ENCODE measurements at regions not wholly inside any gene's neighbourhood (a gene's known extent, or its start where the extent isn't known, plus 50 kb on each side); places are given as distances from the start of the nearest gene placed in this dataset.

GRCh38 chr1:157304271-157304670 lies 166.1 kb upstream of the ETV3 start:
- Histone ChIP-seq H3K36me3 (ENCODE audit: control insufficient read depth, insufficient read depth, low read length) (no peaks in the 10 kb centered on the region), H3K27ac (ENCODE audit: low read length) (no peak overlapping the region), H3K4me3 (ENCODE audit: low read depth in 2 of 2, low read length in 2 of 2) (no peak overlapping the region), H3K9me3 (ENCODE audit: control insufficient read depth, insufficient read depth, low read depth, low read length) (no peaks in the 10 kb centered on the region), H3K4me1 (ENCODE audit: control insufficient read depth, insufficient read depth, low read length) (no peaks in the 10 kb centered on the region), H3K27me3 (ENCODE audit: control insufficient read depth, insufficient read depth, low read length) (peaks cover 7% of the 10 kb centered on the region)
- intact Hi-C loops (cut with micrococcal nuclease; ENCODE audit: unreplicated experiment) (no loop called here), in situ Hi-C loops (cut with HindIII; ENCODE audit: low pct_unique_long_range_greater_than_20kb, low sequenced_read_pairs) (no loop called here)
- DNase-seq (ENCODE audit: low read depth, low spot score) (no peak), ATAC-seq (no peak)
- ChIA-PET POLR2A (no interaction called here), CTCF (no interaction called here)
- no TSS peak for BruUV-seq (replicated peaks)
- TF ChIP-seq POLR2AphosphoS5 (IDR thresholded peaks at IDR 0.05; ENCODE audit: low read depth, low read length) (no peak), TCF7L2 (IDR thresholded peaks at IDR 0.05; ENCODE audit: low read depth, low read length) (no peak), SIN3A (IDR thresholded peaks at IDR 0.05; ENCODE audit: borderline replicate concordance, insufficient read depth, low read depth, low read length) (no peak), CTCF (IDR thresholded peaks at IDR 0.05) (no peak)
- TF ChIP-seq, protein P1, sequence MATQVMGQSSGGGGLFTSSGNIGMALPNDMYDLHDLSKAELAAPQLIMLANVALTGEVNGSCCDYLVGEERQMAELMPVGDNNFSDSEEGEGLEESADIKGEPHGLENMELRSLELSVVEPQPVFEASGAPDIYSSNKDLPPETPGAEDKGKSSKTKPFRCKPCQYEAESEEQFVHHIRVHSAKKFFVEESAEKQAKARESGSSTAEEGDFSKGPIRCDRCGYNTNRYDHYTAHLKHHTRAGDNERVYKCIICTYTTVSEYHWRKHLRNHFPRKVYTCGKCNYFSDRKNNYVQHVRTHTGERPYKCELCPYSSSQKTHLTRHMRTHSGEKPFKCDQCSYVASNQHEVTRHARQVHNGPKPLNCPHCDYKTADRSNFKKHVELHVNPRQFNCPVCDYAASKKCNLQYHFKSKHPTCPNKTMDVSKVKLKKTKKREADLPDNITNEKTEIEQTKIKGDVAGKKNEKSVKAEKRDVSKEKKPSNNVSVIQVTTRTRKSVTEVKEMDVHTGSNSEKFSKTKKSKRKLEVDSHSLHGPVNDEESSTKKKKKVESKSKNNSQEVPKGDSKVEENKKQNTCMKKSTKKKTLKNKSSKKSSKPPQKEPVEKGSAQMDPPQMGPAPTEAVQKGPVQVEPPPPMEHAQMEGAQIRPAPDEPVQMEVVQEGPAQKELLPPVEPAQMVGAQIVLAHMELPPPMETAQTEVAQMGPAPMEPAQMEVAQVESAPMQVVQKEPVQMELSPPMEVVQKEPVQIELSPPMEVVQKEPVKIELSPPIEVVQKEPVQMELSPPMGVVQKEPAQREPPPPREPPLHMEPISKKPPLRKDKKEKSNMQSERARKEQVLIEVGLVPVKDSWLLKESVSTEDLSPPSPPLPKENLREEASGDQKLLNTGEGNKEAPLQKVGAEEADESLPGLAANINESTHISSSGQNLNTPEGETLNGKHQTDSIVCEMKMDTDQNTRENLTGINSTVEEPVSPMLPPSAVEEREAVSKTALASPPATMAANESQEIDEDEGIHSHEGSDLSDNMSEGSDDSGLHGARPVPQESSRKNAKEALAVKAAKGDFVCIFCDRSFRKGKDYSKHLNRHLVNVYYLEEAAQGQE (IDR thresholded peaks at IDR 0.05; ENCODE audit: insufficient read depth in 1 of 2, low read depth in 2 of 2, low read length in 1 of 2): no peak

DNA sequence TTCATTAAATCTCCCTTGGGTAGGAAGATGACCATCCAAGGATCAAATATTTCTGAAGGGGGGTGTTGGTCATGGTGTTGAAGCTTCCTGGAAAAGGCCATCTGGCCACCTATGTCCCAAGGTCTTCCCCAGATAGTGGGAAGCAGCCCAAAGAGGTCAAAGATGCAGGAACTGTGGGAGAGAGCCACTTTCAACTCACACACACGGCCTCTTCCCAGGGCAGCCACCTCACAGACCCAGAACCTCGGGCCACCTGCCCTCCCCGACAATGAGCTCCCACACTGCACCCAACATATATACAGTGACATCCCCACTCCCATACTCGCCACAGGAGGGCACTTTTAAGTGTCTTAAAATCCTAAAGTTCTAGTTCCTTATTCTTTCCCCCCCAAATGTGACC lies 164.5 kb upstream of the ETV3 start:
- no peak for DNase-seq (ENCODE audit: low read depth, low spot score)
- BruUV-seq (replicated peaks): no TSS peak
- in situ Hi-C loops (cut with HindIII; ENCODE audit: low pct_unique_long_range_greater_than_20kb, low sequenced_read_pairs): no loop called here
- Histone ChIP-seq H3K36me3 (ENCODE audit: control insufficient read depth, insufficient read depth, low read length) (no peaks in the 10 kb centered on the region), H3K27ac (ENCODE audit: low read length) (no peak overlapping the region), H3K4me1 (ENCODE audit: control insufficient read depth, insufficient read depth, low read length) (no peaks in the 10 kb centered on the region), H3K27me3 (ENCODE audit: control insufficient read depth, insufficient read depth, low read length) (peaks cover 7% of the 10 kb centered on the region), H3K4me3 (ENCODE audit: low read depth in 2 of 2, low read length in 2 of 2) (no peak overlapping the region), H3K9me3 (ENCODE audit: control insufficient read depth, insufficient read depth, low read depth, low read length) (no peaks in the 10 kb centered on the region)
- TF ChIP-seq POLR2AphosphoS5 (IDR thresholded peaks at IDR 0.05; ENCODE audit: low read depth, low read length) (no peak), SIN3A (IDR thresholded peaks at IDR 0.05; ENCODE audit: borderline replicate concordance, insufficient read depth, low read depth, low read length) (no peak), TCF7L2 (IDR thresholded peaks at IDR 0.05; ENCODE audit: low read depth, low read length) (no peak), CTCF (IDR thresholded peaks at IDR 0.05) (no peak)
- TF ChIP-seq, protein P1 (IDR thresholded peaks at IDR 0.05; ENCODE audit: insufficient read depth in 1 of 2, low read depth in 2 of 2, low read length in 1 of 2): no peak
- no peak for ATAC-seq
- ChIA-PET CTCF (no interaction called here), POLR2A (no interaction called here)
- intact Hi-C loops (cut with micrococcal nuclease; ENCODE audit: unreplicated experiment): no loop called here
